ENCODE measurements at regions not wholly inside any gene's neighbourhood (a gene's known extent, or its start where the extent isn't known, plus 50 kb on each side); places are given as distances from the start of the nearest gene placed in this dataset.

DNA sequence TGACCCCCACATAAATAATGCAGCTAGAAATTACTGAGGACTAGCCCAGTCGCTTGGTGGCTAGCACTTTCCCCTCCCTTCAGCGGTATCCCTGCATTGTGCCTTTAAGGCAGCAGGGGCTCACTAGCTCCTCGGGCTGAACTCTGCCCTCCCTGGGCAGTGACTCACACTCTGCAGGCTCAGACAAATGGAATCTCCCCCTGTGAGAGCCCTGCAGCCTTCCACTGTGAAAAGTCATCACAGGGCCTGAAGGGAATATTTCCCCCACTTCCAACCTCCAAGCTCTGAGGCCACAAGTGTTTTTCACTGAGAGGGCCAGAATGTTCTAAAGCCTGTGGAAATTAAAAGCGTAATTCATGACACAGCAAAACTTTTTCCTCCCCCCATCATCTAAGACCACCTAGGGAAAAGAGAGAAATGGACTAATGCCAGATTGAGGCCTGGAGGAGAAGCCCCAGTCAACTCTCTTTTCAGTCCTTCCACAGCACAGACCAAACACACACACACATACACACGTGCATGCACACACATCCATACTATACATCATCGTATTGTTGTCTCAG is 93.6 kb upstream of the COL1A2 start:
- Histone ChIP-seq H2BK5ac (ENCODE audit: low read depth, low read length) (peak overlapping the region; percentile 69; the same call in 1 of the 2 replicates), H3K9ac (replicated peaks in 1 of 4; ENCODE audit: extremely low read depth in 1 of 4, low read depth in 3 of 4, low read length in 3 of 4) (no peak overlapping the region), H3K23me2 (ENCODE audit: low read depth, low read length) (peaks cover 2% of the 10 kb centered on the region; the same call in 1 of the 2 replicates), H4K8ac (ENCODE audit: extremely low read depth, insufficient read depth, low read length) (no peak overlapping the region), H4K5ac (ENCODE audit: insufficient read length, low read depth, low read length) (no peak overlapping the region), H2BK12ac (ENCODE audit: low read depth, low read length) (peak overlapping the region; percentile 92), H3K14ac (ENCODE audit: insufficient read length) (no peak overlapping the region), H2BK20ac (ENCODE audit: low read length) (peak overlapping the region; percentile 53), H3K23ac (ENCODE audit: insufficient read length) (no peak overlapping the region), H3K4me1 (replicated peaks in 1 of 4; ENCODE audit: control insufficient read depth in 3 of 4, insufficient read depth in 4 of 4, low read length in 3 of 4) (peaks cover 3 to 23% (median 8%) of the 10 kb centered on the region in 4 experiments; a peak in 6 of 7 replicates), H4K91ac (replicated peaks; ENCODE audit: insufficient read length, low read length) (peak overlapping the region; percentile 54), H3K4me3 (ENCODE audit: extremely low read depth in 1 of 4, insufficient read depth in 2 of 4, low read depth in 3 of 4, low read length in 4 of 4) (peak overlapping the region in 1 of 4 experiments; percentile 31; a peak in 2 of 8 replicates), H4K20me1 (replicated peaks in 1 of 2; ENCODE audit: control insufficient read depth in 1 of 2, insufficient read depth in 2 of 2, low read length in 2 of 2) (no peaks in the 10 kb centered on the region), H2BK15ac (ENCODE audit: low read length) (peak overlapping the region; percentile 24; the same call in 1 of the 2 replicates), H2AFZ (ENCODE audit: low read length) (peak overlapping the region; percentile 73; the same call in 1 of the 2 replicates), H3K18ac (ENCODE audit: extremely low read depth, low read length) (peak overlapping the region; percentile 66), H3K27ac (ENCODE audit: low read depth, low read length) (0 out of 2 replicates have a peak overlapping the region, but pooled peaks have one; percentile 17), H2AK5ac (ENCODE audit: low read depth, low read length) (peak overlapping the region; percentile 65; the same call in 1 of the 2 replicates), H3K27me3 (replicated peaks in 1 of 4; ENCODE audit: control insufficient read depth in 3 of 4, extremely low read depth in 1 of 4, insufficient read depth in 3 of 4, low read length in 3 of 4) (peaks cover 0 to 1% (median 0%) of the 10 kb centered on the region in 4 experiments; a peak in 1 of 7 replicates), H3K36me3 (ENCODE audit: control insufficient read depth in 2 of 4, insufficient read depth in 4 of 4, low read length in 3 of 4) (no peaks in the 10 kb centered on the region), H3K79me1 (ENCODE audit: low read depth, low read length) (no peaks in the 10 kb centered on the region), H3K9me3 (ENCODE audit: insufficient read depth in 2 of 2, low read depth in 1 of 2, low read length in 1 of 2) (no peaks in the 10 kb centered on the region), H2BK120ac (replicated peaks; ENCODE audit: low read depth, low read length) (peak overlapping the region; percentile 52), H3K4me2 (ENCODE audit: insufficient read depth in 1 of 2, low read depth in 2 of 2, low read length in 2 of 2) (peak overlapping the region; percentile 41 to 64), H3K4ac (replicated peaks; ENCODE audit: insufficient read length, low read depth, low read length) (no peak overlapping the region), H3K56ac (replicated peaks; ENCODE audit: insufficient read length, low read depth, low read length) (no peak overlapping the region), H3K79me2 (ENCODE audit: control insufficient read depth in 1 of 2, insufficient read depth in 2 of 2, low read length in 2 of 2) (no peaks in the 10 kb centered on the region)
- CTCF ChIA-PET (ENCODE audit: partially characterized antibody), result interaction anchor here (1.2 to 18.5 kb wide), 4 partner anchors 12 to 135 kb away, joined by 6 to 372 read pairs (median 24); partner anchors contain the start of gene COL1A2
- FAIRE-seq (peak; percentile 89), DNase-seq (ENCODE audit: low read depth in 1 of 2, low spot score in 2 of 2) (peak; percentile 57 to 67)
- POLR2A ChIA-PET (ENCODE audit: partially characterized antibody), result interaction anchor here (0.6 to 2.5 kb wide), 2 partner anchors 27 to 94 kb away, joined by 3 to 12 read pairs; partner anchors contain the start of gene COL1A2
- WGBS, 2 experiments (ENCODE audit: extremely low coverage in 1 of 2, insufficient coverage in 1 of 2, insufficient read length in 1 of 2, insufficient replicate concordance in 2 of 2, low coverage in 1 of 2, low lambda C conversion rate in 2 of 2, missing lambda C conversion rate in 1 of 2), result 28% methylated on average over 6 of the region's 6 CpGs; no CpG with 5 or more reads in 1 of the 2 experiments
- TF ChIP-seq JUN (IDR thresholded peaks at IDR 0.05; ENCODE audit: low read depth, low read length) (0 out of 2 replicates have a peak, but pooled peaks have one; percentile 30), EGR1 (IDR thresholded peaks at IDR 0.05; ENCODE audit: borderline replicate concordance, low read depth, low read length) (no peak), BACH1 (IDR thresholded peaks at IDR 0.05; ENCODE audit: low read length) (peak; percentile 59; the same call in 1 of the 2 replicates), RAD21 (IDR thresholded peaks at IDR 0.05 in 1 of 2, conservative IDR thresholded peaks at IDR 0.05 in 1 of 2; ENCODE audit: low read depth in 2 of 2, low read length in 2 of 2) (peak; percentile 39 to 47; a peak in 3 of 4 replicates), CHD1 (IDR thresholded peaks at IDR 0.05; ENCODE audit: low read depth, low read length) (no peak), HDAC6 (IDR thresholded peaks at IDR 0.05; ENCODE audit: low read depth, low read length) (no peak), JUND (IDR thresholded peaks at IDR 0.05; ENCODE audit: low read length) (peak; percentile 92), ASH2L (IDR thresholded peaks at IDR 0.05; ENCODE audit: low read length) (peak; percentile 49), TAF1 (IDR thresholded peaks at IDR 0.05; ENCODE audit: low read depth, low read length) (no peak)
- TF ChIP-seq, protein P1, sequence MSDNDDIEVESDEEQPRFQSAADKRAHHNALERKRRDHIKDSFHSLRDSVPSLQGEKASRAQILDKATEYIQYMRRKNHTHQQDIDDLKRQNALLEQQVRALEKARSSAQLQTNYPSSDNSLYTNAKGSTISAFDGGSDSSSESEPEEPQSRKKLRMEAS (IDR thresholded peaks at IDR 0.05), result 0 out of 2 replicates have a peak, but pooled peaks have one; percentile 28

All from H1 (cell line).